ENCODE measurements at regions not wholly inside any gene's neighbourhood (a gene's known extent, or its start where the extent isn't known, plus 50 kb on each side); places are given as distances from the start of the nearest gene placed in this dataset.

- no peak for DNase-seq (ENCODE audit: extremely low read depth, low read depth)
- TF ChIP-seq CTCF (IDR thresholded peaks at IDR 0.05; ENCODE audit: low read depth, low read length, missing control alignments): no peak
These were observed 442.7 kb upstream of the HS3ST5 start for GRCh38 chr6:114785235-114786127.

GRCh38 chr6:114783783-114784182 is 441.0 kb upstream of the HS3ST5 start:
- DNase-seq (ENCODE audit: extremely low read depth, low read depth): no peak
- no peak overlapping the region for H3K4me3 ChIP-seq (replicated peaks; ENCODE audit: low read depth, low read length)
- no peak for TF ChIP-seq CTCF (IDR thresholded peaks at IDR 0.05; ENCODE audit: low read depth, low read length, missing control alignments)

More at GRCh38 chr6:114785235-114786127, 442.7 kb upstream of the HS3ST5 start:
- H3K4me3 ChIP-seq (replicated peaks; ENCODE audit: low read depth, low read length): no peak overlapping the region

- no peak overlapping the region for H3K4me3 ChIP-seq (replicated peaks; ENCODE audit: low read depth, low read length)
- no peak for TF ChIP-seq CTCF (IDR thresholded peaks at IDR 0.05; ENCODE audit: low read depth, low read length, missing control alignments)
- DNase-seq (ENCODE audit: extremely low read depth, low read depth): no peak
These were observed 440.3 kb upstream of the HS3ST5 start for GRCh38 chr6:114783083-114783482.

- no peak overlapping the region for H3K4me3 ChIP-seq (replicated peaks; ENCODE audit: low read depth, low read length)
- TF ChIP-seq CTCF (IDR thresholded peaks at IDR 0.05; ENCODE audit: low read depth, low read length, missing control alignments): no peak
- no peak for DNase-seq (ENCODE audit: extremely low read depth, low read depth)
These were observed 422.0 kb upstream of the HS3ST5 start for GRCh38 chr6:114764866-114765265.

GRCh38 chr6:114762145-114762544 is 419.3 kb upstream of the HS3ST5 start:
- TF ChIP-seq CTCF (IDR thresholded peaks at IDR 0.05; ENCODE audit: low read depth, low read length, missing control alignments): no peak
- DNase-seq (ENCODE audit: extremely low read depth, low read depth): no peak
- no peak overlapping the region for H3K4me3 ChIP-seq (replicated peaks; ENCODE audit: low read depth, low read length)

GRCh38 chr6:114747995-114748625 is 405.3 kb upstream of the HS3ST5 start:
- H3K4me3 ChIP-seq (replicated peaks; ENCODE audit: low read depth, low read length): no peak overlapping the region
- peak; percentile 16 for DNase-seq (ENCODE audit: extremely low read depth, low read depth)
- TF ChIP-seq CTCF (IDR thresholded peaks at IDR 0.05; ENCODE audit: low read depth, low read length, missing control alignments): peak; percentile 66

All from HFF-Myc (cell line).